Left ventricle myocardium inferior (tissue), 1 donor: ENCODE measurements at regions not wholly inside any gene's neighbourhood (a gene's known extent, or its start where the extent isn't known, plus 50 kb on each side); places are given as distances from the start of the nearest gene placed in this dataset.

Experiments used
- DNase-seq: peaks from one replicate; pipeline ENCODE4 v3.0.0-alpha.2; 2020
- H3K27ac ChIP-seq: fragments of 200-600 bp; replicated peaks from 2 replicates; pipeline ENCODE4 v1.8.0; 2021
- H3K27me3 ChIP-seq: fragments of 200-600 bp; 2 replicates; pipeline ENCODE4 v1.8.0; 2021; ENCODE audit warnings: low read depth
- H3K36me3 ChIP-seq: fragments of 200-600 bp; 2 replicates; pipeline ENCODE4 v1.8.0; 2021
- H3K4me1 ChIP-seq: fragments of 200-600 bp; 2 replicates; pipeline ENCODE4 v1.8.0; 2021
- H3K4me3 ChIP-seq: fragments of 200-600 bp; 2 replicates; pipeline ENCODE4 v1.8.0; 2021; ENCODE audit warnings: mild to moderate bottlenecking, moderate library complexity
- H3K9me3 ChIP-seq: fragments of 200-600 bp; replicated peaks from 2 replicates; pipeline ENCODE4 v1.8.0; 2021
- intact Hi-C: fragments of 100-400 bp; cut with micrococcal nuclease; formaldehyde crosslinking; loops from one replicate; pipeline ENCODE4 v1.11.0; 2022
- TF ChIP-seq, protein P1 (sequence below): fragments of 200-600 bp; IDR thresholded peaks from 2 replicates; pipeline ENCODE4 v1.8.0; 2021; ENCODE audit warnings: antibody characterized with exemption, mild to moderate bottlenecking, borderline replicate concordance
- donor health status: DM: no; HTN: yes; CAD: no; lungs with severe emphysema.

GRCh38 chr1:29649189-29650040, 413.1 kb downstream of the PTPRU start:
- Histone ChIP-seq H3K4me1 (no peaks in the 10 kb centered on the region), H3K9me3 (no peaks in the 10 kb centered on the region), H3K4me3 (no peak overlapping the region), H3K36me3 (no peaks in the 10 kb centered on the region), H3K27me3 (peaks cover 68% of the 10 kb centered on the region), H3K27ac (no peak overlapping the region)
- intact Hi-C loops: no loop called here
- TF ChIP-seq, protein P1, sequence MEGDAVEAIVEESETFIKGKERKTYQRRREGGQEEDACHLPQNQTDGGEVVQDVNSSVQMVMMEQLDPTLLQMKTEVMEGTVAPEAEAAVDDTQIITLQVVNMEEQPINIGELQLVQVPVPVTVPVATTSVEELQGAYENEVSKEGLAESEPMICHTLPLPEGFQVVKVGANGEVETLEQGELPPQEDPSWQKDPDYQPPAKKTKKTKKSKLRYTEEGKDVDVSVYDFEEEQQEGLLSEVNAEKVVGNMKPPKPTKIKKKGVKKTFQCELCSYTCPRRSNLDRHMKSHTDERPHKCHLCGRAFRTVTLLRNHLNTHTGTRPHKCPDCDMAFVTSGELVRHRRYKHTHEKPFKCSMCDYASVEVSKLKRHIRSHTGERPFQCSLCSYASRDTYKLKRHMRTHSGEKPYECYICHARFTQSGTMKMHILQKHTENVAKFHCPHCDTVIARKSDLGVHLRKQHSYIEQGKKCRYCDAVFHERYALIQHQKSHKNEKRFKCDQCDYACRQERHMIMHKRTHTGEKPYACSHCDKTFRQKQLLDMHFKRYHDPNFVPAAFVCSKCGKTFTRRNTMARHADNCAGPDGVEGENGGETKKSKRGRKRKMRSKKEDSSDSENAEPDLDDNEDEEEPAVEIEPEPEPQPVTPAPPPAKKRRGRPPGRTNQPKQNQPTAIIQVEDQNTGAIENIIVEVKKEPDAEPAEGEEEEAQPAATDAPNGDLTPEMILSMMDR: no peak
- no peak for DNase-seq

GRCh38 chr1:29648798-29649188, 412.5 kb downstream of the PTPRU start:
- Histone ChIP-seq H3K36me3 (no peaks in the 10 kb centered on the region), H3K9me3 (no peaks in the 10 kb centered on the region), H3K27me3 (peaks cover 68% of the 10 kb centered on the region), H3K4me1 (no peaks in the 10 kb centered on the region), H3K27ac (no peak overlapping the region), H3K4me3 (no peak overlapping the region)
- intact Hi-C loops: no loop called here
- DNase-seq: no peak
- TF ChIP-seq, protein P1: no peak

DNA sequence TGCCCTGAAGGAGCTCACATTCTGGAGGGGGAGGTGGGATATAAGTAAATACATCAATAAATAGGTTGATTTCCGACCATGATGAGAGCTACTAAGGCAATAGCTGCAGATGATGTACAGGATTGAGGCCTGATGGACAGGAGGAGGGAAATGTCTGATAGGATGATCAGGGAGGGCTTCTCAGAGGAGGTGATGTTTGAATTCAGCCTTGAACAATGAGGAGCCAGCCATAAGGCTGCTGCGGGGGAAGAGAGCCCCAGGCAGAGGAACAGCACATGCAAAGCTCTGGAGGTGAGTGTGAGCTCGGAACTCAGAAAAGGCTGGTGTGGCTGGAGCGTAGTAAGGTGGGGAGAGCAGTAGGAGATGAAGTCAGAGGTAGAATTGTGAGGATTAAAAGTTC, 411.7 kb downstream of the PTPRU start:
- Histone ChIP-seq H3K9me3 (no peaks in the 10 kb centered on the region), H3K27me3 (peaks cover 68% of the 10 kb centered on the region), H3K4me3 (no peak overlapping the region), H3K36me3 (no peaks in the 10 kb centered on the region), H3K4me1 (no peaks in the 10 kb centered on the region), H3K27ac (no peak overlapping the region)
- TF ChIP-seq, protein P1: no peak
- intact Hi-C loops: no loop called here
- DNase-seq: no peak

- H3K27ac ChIP-seq: no peak overlapping the region
- intact Hi-C loops: no loop called here
- no peaks in the 10 kb centered on the region for H3K36me3 ChIP-seq
- TF ChIP-seq, protein P1: no peak
- no peak for DNase-seq
- peaks cover 65% of the 10 kb centered on the region for H3K27me3 ChIP-seq
- H3K4me3 ChIP-seq: no peak overlapping the region
- H3K9me3 ChIP-seq: no peaks in the 10 kb centered on the region
- no peaks in the 10 kb centered on the region for H3K4me1 ChIP-seq
These were observed 411.3 kb downstream of the PTPRU start for GRCh38 chr1:29647581-29647980.

DNA sequence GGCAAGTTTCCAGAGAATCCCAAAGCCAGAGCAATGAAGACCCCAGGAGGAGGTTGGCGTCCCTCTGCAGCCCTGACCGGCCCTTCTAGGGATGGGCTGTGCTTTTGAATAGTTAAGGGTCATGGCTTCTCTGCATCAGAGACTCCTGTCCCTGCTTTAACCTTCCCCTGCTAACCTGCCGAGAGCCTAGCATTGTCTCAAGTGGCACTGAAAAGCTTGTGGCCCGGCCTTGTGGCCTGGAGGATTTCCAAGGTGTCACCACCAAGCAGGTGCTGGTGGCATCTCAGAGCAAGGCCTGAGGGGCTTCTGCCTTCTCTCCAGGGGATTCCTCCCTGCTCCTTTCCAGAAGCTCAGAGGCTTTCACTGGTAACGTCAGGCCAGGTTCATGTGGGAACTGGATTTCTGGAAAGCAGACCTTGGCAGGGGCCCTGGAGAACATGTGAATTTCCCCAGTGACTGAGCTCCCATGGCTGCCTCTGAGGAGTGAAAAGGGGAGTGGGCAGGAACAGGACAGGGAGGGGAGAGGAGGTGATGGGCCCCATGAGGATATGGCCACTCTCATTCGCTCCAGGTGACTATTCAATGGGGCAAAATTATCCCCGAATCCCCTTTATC, 409.9 kb downstream of the PTPRU start:
- intact Hi-C loops: no loop called here
- Histone ChIP-seq H3K27ac (no peak overlapping the region), H3K4me3 (no peak overlapping the region), H3K27me3 (peaks cover 69% of the 10 kb centered on the region), H3K9me3 (no peaks in the 10 kb centered on the region), H3K36me3 (no peaks in the 10 kb centered on the region), H3K4me1 (no peaks in the 10 kb centered on the region)
- TF ChIP-seq, protein P1: no peak
- DNase-seq: no peak
